HG02938 (cell line): ENCODE measurements at regions not wholly inside any gene's neighbourhood (a gene's known extent, or its start where the extent isn't known, plus 50 kb on each side); places are given as distances from the start of the nearest gene placed in this dataset.

Experiments used
- ATAC-seq: cut with Tn5 transposase; IDR thresholded peaks from one replicate; pipeline ENCODE4 v1.9.1; 2021; ENCODE audit warnings: mild to moderate bottlenecking, moderate library complexity; ENCODE audit not compliant: unreplicated experiment

DNA sequence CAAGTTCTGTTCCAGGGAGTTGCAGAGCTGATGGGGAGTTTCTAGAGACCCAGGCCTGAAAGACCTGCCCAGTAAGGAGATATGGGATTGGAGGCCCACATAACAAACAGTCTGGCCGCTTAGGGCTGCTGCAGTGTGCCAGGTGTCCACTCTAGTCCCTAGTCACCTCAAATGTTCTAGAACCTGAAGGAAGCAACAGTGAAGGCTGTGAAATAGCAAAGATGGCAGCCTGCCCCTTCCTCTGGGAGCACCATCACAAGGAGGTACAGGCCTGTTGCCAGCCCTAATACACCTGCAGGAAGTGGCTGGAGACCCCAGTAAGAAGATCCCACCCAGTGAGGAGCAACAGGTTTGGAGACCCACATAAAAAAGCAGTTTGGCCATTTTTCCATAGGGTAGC, 783.8 kb upstream of the EDIL3 start:
- ATAC-seq: no peak

GRCh38 chr5:85170183-85170582, 785.5 kb upstream of the EDIL3 start:
- no peak for ATAC-seq

DNA sequence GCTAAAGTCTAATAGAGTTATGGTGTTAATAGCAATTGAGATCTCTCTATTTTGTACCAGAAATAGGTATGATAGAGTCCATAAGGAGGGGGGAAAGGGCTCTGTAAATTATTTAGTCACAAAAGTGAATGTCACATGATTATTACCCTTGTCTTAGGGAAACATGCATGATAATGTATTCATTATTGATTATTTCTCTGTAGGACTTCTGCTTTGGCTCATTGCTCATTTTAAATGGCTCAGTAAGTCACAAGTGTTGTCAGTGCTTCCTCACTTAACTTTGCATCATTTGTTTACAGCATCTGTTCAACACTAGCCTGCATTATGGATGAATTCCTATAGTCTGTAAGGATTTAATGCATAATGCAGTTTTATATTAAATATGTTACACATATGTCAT, 788.8 kb upstream of the EDIL3 start:
- ATAC-seq: no peak

DNA sequence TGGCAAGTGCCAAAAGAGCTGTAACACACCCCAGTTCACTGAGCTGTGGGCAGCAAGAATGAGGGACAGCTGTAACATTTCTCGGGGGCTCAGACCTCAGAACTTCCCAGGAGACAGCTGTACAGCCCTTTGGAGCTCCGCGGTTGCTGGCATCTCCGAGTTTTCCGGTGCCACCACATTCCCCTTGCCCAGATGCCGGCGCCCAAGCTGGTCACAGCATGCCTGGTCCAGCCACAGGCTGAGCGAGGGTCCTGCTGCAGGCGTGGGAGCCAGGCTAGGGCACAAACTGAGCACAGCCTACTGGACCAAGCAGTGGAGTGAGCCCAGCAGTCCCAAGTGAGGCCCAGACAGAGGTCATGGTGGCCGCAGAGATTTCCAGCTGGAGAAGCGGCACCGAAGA, 797.7 kb upstream of the EDIL3 start:
- no peak for ATAC-seq

DNA sequence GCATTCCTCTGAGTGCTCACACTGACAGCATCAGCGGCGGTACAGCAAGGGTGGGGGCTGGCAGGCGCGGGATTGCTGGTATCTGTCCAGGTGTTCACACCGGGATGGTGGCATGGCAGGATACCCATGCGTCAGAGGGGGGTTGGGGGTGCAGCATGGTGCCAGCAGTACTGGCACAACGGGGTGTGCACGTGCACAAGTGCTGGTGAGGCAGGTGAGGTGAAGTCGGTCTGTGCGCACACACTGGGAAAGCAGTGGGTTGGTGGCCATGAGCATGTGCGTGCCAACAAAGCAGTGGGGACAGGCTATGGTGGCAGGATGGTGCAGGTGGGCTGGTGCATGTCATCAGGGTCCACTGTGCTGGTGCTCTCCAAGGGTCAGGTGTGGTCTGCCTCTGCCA, 819.6 kb upstream of the EDIL3 start:
- no peak for ATAC-seq

- no peak for ATAC-seq
Observed at GRCh38 chr5:85205430-85205829, 820.8 kb upstream of the EDIL3 start.

DNA sequence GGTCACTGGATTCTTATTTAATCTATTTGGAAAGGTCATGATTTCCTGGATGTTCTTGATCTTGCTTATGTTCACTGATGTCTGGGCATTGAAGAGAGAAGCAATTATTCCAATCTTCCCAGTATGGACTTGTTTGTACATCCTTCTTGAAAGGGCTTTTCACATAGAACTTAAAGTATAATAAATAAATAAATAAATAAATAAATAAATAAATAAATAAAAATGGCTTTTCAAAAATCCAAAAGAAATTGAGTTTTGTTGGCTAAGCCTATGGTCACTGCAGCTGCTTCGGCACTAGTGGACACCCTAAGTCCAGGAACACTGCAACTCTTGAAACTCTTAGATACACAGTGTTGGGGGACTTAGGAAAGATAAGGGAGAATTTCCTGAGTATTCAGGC, 840.7 kb upstream of the EDIL3 start:
- ATAC-seq: no peak

DNA sequence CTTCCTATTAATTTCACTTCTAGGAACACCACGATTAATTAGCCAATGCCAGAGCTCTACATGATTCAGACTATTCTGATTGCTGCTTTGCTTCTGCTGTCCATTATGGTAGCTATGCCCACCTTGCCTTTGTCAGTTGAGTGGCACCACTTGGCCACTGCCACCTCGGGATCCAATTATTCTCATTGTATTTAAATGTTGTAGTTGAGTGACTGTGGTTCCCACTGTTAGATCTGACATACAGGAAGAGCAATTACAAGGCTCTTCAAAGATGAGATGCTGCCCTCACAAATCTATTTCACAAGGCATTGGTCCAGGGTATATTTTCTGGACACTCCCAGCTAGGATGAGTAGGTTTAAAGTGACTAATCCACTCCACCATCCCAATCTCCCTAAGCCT, 864.5 kb upstream of the EDIL3 start:
- no peak for ATAC-seq

DNA sequence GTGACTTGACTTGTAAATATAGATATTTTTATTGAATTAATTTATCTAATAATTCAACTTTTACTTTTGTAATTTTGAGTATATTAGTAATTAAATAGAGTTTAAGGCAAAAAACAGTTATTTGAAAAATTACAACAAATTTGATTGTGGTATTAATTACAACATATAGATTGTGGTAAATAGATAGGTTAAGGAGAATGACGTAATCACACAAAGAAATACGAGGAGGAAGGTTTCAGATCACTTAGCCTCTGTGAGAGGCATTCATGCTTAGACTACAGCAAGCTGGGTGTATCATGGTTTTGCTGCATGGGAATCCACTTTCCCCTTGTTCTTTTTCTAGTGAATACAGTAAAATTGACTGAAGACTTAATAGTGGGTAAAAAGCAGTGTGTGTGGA, 878.4 kb upstream of the EDIL3 start:
- ATAC-seq: no peak

- no peak for ATAC-seq
Observed at GRCh38 chr5:85266692-85267091, 882.0 kb upstream of the EDIL3 start.

- ATAC-seq: no peak
Observed at GRCh38 chr5:85268194-85268593, 883.5 kb upstream of the EDIL3 start.

DNA sequence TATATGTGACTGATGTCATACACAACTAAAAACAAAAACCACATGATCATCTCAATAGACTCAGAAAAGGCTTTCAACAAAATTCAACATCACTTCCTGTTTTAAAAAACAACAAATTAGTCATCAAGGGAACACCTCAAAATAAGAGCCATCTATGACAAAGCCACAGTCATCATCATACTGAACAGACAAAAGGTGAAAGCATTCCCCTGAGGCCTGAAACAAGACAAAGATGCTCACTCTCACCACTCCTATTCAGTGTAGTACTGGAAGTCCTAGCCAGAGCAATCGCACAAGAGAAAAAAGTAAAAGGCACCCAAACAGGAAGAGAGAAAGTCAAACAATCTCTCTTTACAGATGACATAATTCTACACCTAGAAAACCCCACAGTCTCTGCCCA, 893.5 kb upstream of the EDIL3 start:
- ATAC-seq: peak; percentile 85

GRCh38 chr5:85288914-85289313, 904.2 kb upstream of the EDIL3 start:
- no peak for ATAC-seq

DNA sequence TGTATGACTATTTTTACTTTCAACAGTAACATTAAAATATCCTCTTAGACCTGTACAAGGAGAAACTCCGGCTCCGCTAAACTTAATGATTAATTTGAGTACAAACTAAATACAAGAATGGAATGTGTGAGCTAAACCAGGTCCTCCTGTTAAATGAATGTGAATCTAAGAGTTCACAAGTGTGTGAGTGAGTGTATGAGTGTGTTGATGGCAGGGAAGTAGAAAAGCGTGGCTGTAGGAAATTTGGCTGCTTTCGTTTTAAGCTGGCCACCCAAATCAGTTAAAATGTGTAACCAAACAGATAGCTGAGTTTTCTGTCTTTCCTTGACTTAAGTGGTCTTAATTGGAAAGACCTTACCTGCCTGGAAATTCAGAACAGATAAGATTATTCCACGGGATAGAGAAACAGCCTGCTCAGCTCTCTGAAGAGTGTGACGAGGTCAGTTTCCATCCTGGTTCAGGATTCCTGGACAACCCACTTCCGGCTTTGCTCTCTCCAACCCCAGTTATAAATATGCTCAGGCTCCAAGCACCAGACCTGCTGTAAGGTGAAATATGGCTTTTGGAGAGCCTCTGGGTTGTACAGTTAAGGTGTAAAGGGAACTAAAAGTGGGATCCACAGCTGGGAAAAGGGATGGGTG, 908.6 kb upstream of the EDIL3 start:
- no peak for ATAC-seq

DNA sequence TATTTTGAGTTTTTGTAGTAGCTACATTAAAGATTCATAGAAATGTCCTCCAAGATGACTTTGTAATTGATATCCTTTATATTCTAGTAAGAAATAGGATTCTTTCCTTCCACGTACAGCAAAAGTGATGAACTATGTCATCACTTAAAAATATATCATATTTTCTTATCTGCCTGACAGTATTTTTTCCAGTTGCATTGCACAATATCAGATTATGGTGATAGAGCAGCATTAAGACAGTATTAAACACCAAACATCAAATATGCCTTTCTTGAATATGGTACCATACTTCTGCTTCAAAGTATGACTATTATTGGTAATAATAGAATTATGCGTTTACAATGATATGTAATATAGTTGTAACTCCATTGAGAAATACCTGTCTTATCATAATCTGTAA, 919.8 kb upstream of the EDIL3 start:
- no peak for ATAC-seq

DNA sequence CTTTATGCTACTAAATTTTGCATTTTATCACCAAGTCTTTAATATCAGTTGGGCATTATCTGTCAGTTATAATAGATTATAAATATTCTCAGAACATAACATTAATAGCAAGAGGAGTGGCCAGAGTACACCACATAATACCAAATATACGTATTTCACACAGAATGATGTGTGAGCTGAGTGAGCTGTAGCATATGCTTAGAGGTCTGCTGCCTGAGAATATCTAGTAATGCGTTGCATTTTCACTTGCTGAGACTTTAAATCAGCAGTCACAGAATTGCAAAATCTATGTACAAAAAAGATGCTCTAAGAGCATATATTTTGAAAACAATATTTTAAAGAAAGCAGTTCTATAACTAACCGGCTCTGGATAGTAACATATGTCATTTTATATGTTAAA, 921.1 kb upstream of the EDIL3 start:
- ATAC-seq: no peak

- no peak for ATAC-seq
Observed at GRCh38 chr5:85311536-85311935, 926.9 kb upstream of the EDIL3 start.

- no peak for ATAC-seq
Observed at GRCh38 chr5:85320495-85320894, 935.8 kb upstream of the EDIL3 start.

- ATAC-seq: no peak
Observed at GRCh38 chr5:85333276-85333675, 948.6 kb upstream of the EDIL3 start.

GRCh38 chr5:85337435-85337834, 952.8 kb upstream of the EDIL3 start:
- no peak for ATAC-seq

- no peak for ATAC-seq
Observed at GRCh38 chr5:85340790-85341189, 956.1 kb upstream of the EDIL3 start.

GRCh38 chr5:85345818-85346217, 961.1 kb upstream of the EDIL3 start:
- ATAC-seq: no peak

DNA sequence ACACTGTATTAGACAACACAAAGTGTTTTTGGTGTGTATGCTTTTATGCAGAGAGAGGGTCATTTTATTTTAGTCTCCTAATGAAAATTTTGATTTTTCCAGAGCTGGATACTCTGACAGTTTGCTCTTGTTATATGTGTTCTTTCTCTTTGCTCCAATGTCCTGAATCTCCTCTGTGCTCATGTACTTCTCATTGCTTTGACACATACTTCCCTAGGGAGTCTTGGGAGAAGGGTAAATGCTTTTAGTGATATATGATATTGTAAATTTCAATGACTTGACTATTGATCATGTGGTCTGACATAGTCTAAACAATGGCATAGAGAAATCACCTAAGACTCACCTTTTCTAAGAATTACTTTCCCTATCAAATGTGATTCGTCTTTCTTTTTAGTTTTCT, 972.6 kb upstream of the EDIL3 start:
- no peak for ATAC-seq

DNA sequence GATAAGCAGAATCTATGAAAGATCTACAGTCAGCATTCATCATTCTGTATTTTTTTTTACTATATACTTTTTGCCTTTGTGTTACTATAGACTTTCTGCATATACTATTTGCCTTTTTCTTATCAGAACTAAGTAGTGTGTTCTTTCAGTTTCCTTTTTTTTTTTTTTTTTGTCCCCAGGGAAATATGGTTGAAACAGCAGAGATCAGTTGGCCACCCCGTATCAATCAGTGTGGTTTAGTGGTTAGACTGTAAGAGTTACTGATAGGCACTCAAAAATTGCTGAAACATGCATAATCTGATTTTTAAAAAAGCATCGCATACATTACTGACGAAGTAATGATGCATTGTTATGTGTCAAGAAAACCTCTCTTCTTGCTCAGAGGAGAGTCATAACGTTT, 990.8 kb upstream of the EDIL3 start:
- no peak for ATAC-seq
